Activated naive CD4-positive, alpha-beta T cell treated with anti-CD3 and anti-CD28 coated beads for 36 hours (primary cell): ENCODE measurements at regions not wholly inside any gene's neighbourhood (a gene's known extent, or its start where the extent isn't known, plus 50 kb on each side); places are given as distances from the start of the nearest gene placed in this dataset.

Experiments used
- CTCF ChIA-PET: fragments of 350-600 bp; sonication (Branson Sonifier 250); formaldehyde crosslinking; loops from one replicate; lab custom pipeline; 2021; ENCODE audit warnings: antibody characterized with exemption; lab: Charles Lee
- DNase-seq: peaks from one replicate; pipeline ENCODE4 v3.0.0-alpha.2; 2020
- H3K27ac Mint-ChIP-seq: one replicate; pipeline ENCODE4 v1.8.0; 2021; ENCODE audit warnings: mild to moderate bottlenecking, mixed read lengths
- H3K27me3 Mint-ChIP-seq: one replicate; pipeline ENCODE4 v1.8.0; 2021; ENCODE audit warnings: low read depth, mixed read lengths
- H3K36me3 Mint-ChIP-seq: one replicate; pipeline ENCODE4 v1.8.0; 2021; ENCODE audit warnings: low read depth, mixed read lengths
- H3K4me1 Mint-ChIP-seq: one replicate; pipeline ENCODE4 v1.8.0; 2021; ENCODE audit warnings: low read depth, mixed read lengths
- H3K4me3 Mint-ChIP-seq: one replicate; pipeline ENCODE4 v1.8.0; 2021; ENCODE audit warnings: mild to moderate bottlenecking, moderate library complexity, mixed read lengths
- H3K9me3 Mint-ChIP-seq: one replicate; pipeline ENCODE4 v1.8.0; 2021; ENCODE audit warnings: mixed read lengths
- intact Hi-C: fragments of 100-400 bp; cut with micrococcal nuclease; formaldehyde crosslinking; loops from one replicate; pipeline ENCODE4 v1.15.1; 2023

DNA sequence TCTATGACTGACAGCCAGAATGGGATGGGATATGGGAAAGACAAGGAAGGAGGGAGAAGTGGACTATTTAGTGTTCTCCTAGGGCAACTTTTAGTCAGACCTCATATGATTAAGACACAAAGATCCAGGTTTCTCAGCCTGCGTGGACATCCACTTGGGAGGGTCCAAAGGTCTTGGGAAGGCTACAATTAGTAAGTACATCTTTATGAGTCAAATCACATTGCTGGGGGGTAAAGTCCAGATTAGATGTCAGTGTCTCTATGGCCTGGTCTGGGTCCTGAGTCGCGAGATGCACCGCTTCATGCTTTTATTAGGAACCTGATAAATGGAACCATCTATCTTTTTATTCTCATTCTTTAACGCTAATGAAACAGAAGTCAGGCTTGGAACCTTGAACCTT lies 378.4 kb upstream of the ASIC2 start:
- intact Hi-C loops, result loop anchor here (10.0 kb wide), 1 partner anchor 637 kb away; no protein-coding TSS in a partner anchor
- CTCF ChIA-PET, result no interaction called here
- no peaks in the 10 kb centered on the region for H3K36me3 Mint-ChIP-seq
- no peak for DNase-seq
- H3K9me3 Mint-ChIP-seq, result no peaks in the 10 kb centered on the region
- peaks cover 6% of the 10 kb centered on the region for H3K4me1 Mint-ChIP-seq
- no peak overlapping the region for H3K4me3 Mint-ChIP-seq
- H3K27ac Mint-ChIP-seq, result no peak overlapping the region
- peaks cover 7% of the 10 kb centered on the region for H3K27me3 Mint-ChIP-seq

DNA sequence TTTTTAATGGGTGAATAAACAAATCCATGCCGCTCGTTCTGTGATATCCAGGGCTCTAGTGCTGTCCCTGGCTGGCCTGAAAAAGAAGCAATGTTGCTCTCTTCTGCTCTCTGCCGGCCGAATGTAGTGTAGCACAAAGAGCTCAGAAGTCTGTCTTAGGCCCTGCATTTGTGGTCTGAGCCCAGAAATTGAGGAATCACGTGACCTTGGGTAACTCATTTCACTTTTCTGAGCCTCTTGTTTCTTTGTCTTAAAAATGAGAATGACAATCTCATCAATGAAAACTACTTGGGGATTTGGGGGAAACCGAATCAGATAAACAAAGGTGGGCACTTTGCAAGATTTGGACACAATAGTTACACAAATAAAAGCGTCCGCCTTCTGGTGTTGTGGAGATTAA lies 381.6 kb upstream of the ASIC2 start:
- no peaks in the 10 kb centered on the region for H3K36me3 Mint-ChIP-seq
- no peak overlapping the region for H3K27ac Mint-ChIP-seq
- H3K4me3 Mint-ChIP-seq, result no peak overlapping the region
- H3K4me1 Mint-ChIP-seq, result no peaks in the 10 kb centered on the region
- peaks cover 6% of the 10 kb centered on the region for H3K27me3 Mint-ChIP-seq
- intact Hi-C loops, result loop anchor here (1.0 to 10.0 kb wide), 2 partner anchors 154 to 640 kb away; no protein-coding TSS in a partner anchor
- H3K9me3 Mint-ChIP-seq, result no peaks in the 10 kb centered on the region
- peak; percentile 68 for DNase-seq
- CTCF ChIA-PET, result interaction anchor here (0.7 to 1.9 kb wide), 6 partner anchors 21 to 156 kb away, joined by 3 to 6 read pairs (median 4); no protein-coding TSS in a partner anchor

DNA sequence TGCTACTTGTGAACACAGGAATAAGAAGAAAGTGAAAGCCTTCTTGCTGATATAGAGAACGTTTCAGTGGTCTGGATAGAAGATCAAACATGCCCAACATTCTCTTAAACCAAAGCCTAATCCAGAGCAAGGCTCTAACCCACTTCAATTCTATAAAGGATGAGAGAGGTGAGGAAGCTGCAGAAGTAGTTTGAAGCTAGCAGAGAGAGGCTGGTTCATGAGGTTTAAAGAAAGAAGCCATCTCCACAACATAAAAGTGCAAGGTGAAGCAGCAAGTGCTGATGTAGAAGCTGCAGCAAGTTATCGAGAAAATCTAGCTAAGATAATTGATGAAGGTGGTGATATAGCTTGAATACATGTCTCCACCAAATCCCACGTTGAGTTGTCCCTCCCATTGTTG lies 383.3 kb upstream of the ASIC2 start:
- no peaks in the 10 kb centered on the region for H3K4me1 Mint-ChIP-seq
- CTCF ChIA-PET, result interaction anchor here (0.9 to 1.1 kb wide), 2 partner anchors 10 to 155 kb away, joined by 3 read pairs; no protein-coding TSS in a partner anchor
- H3K27ac Mint-ChIP-seq, result no peak overlapping the region
- no peaks in the 10 kb centered on the region for H3K36me3 Mint-ChIP-seq
- no peak overlapping the region for H3K4me3 Mint-ChIP-seq
- intact Hi-C loops, result loop anchor here (10.0 kb wide), 1 partner anchor 642 kb away; no protein-coding TSS in a partner anchor
- DNase-seq, result no peak
- H3K27me3 Mint-ChIP-seq, result peaks cover 2% of the 10 kb centered on the region
- no peaks in the 10 kb centered on the region for H3K9me3 Mint-ChIP-seq

DNA sequence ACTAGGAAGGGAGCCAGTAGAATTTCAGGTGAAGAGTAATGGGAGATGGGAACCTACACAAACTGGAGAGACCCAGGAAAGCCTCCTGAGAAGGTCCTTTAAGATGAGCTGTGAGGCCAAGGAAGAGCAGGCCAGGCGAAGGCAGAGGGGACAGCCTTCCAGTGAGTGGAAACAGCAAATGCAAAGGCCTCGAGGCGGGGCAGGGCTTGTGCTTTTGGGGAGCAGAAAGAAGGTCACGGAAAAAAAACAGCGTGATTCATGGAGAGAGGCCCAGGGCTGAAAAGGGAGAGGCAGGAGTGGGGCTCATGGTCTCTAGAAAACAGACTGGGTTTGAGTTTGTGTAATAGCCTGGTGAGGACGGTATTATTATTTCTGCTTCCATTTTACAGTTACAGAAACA lies 386.5 kb upstream of the ASIC2 start:
- Mint-ChIP-seq H3K27me3 (no peaks in the 10 kb centered on the region), H3K4me3 (no peak overlapping the region), H3K9me3 (no peaks in the 10 kb centered on the region), H3K4me1 (no peaks in the 10 kb centered on the region), H3K27ac (no peak overlapping the region), H3K36me3 (no peaks in the 10 kb centered on the region)
- CTCF ChIA-PET, result no interaction called here
- DNase-seq, result no peak
- intact Hi-C loops, result loop anchor here (10.0 kb wide), 1 partner anchor 645 kb away; no protein-coding TSS in a partner anchor

DNA sequence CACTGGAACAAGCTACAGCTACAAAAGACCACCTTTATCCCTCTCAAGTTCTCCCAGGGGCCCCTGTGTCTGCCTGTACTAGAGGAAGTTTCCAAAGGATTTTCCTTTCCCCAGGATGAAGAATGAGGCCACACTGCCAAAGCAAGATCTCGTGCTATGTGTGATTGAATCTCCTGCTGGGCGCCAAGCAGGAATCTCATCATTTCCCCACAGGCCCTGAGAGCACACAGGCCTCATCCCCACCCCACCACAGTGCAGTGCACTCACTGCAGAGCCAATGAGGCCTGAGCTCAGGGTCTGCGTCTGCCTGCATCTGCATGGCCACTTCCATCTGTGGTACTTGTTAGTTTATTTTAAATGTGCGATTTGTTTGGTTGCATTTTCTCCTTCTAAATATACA lies 387.4 kb upstream of the ASIC2 start:
- Mint-ChIP-seq H3K9me3 (no peaks in the 10 kb centered on the region), H3K27me3 (no peaks in the 10 kb centered on the region), H3K36me3 (no peaks in the 10 kb centered on the region), H3K4me3 (no peak overlapping the region), H3K4me1 (no peaks in the 10 kb centered on the region), H3K27ac (no peak overlapping the region)
- intact Hi-C loops, result no loop called here
- DNase-seq, result no peak
- CTCF ChIA-PET, result no interaction called here

DNA sequence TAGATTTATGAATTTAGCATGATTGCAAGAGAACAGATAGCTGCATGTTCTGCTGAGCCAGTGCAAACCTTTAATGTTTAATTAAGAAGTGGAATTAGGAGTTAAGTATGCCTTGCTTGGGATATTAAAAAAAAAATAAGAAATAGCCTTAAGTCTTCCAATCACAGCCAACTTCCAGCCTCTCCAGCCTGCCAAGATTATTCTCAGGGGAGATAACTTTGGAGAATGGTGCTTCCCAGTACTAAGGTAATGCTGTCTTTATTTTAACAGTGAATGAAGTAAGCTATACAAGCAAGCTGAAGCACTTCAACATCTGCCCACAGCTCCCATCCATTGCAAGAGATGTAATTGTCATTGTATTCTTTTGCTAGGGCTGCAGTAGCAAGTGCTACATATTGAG lies 389.5 kb upstream of the ASIC2 start:
- H3K9me3 Mint-ChIP-seq, result no peaks in the 10 kb centered on the region
- H3K27ac Mint-ChIP-seq, result no peak overlapping the region
- H3K36me3 Mint-ChIP-seq, result no peaks in the 10 kb centered on the region
- CTCF ChIA-PET, result interaction anchor here (0.7 kb wide), 1 partner anchor 116 kb away, joined by 5 read pairs; no protein-coding TSS in a partner anchor
- H3K4me1 Mint-ChIP-seq, result no peaks in the 10 kb centered on the region
- H3K4me3 Mint-ChIP-seq, result no peak overlapping the region
- intact Hi-C loops, result no loop called here
- no peak for DNase-seq
- H3K27me3 Mint-ChIP-seq, result no peaks in the 10 kb centered on the region

DNA sequence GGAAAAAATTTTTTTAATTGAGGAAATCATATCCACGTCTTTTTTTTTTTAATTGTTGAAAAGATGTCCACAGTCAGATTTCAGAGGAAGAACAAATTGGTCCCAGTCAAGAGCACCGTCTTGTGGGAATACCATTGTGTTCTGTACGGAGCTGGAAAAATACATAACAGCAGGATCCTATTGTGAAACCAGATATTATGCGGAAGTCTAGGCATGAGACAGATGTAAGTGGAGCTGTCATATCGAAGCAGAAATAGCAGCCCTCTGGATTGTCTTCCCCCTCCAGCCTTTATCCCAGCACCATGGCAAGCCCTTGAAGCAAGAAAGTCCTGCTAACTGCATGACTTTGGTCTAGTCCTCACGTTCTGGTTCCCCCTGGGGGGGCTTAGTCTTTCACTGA lies 391.6 kb upstream of the ASIC2 start:
- H3K4me1 Mint-ChIP-seq, result no peaks in the 10 kb centered on the region
- no peaks in the 10 kb centered on the region for H3K36me3 Mint-ChIP-seq
- peaks cover 2% of the 10 kb centered on the region for H3K27me3 Mint-ChIP-seq
- no peaks in the 10 kb centered on the region for H3K9me3 Mint-ChIP-seq
- no peak overlapping the region for H3K4me3 Mint-ChIP-seq
- H3K27ac Mint-ChIP-seq, result no peak overlapping the region
- intact Hi-C loops, result no loop called here
- no peak for DNase-seq
- CTCF ChIA-PET, result no interaction called here

DNA sequence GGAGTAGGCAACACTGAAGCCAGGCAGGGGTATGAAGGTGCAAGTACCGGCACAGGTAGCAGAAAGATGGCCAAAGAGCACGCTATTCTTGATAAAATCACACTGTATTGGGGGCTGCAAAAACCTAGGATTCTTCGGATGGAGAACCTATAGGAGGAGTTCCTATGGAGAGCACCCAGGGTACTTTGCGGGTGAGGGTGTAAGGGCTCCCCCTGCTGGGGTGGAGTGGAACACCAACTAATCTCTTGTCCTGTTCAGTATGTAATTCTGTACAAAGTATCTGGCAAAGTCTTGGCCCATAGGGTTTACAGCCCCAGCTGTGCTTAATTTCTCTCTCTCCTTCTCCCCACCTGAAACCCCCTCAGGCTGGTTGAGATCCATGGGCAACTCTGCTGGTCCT lies 393.1 kb upstream of the ASIC2 start:
- Mint-ChIP-seq H3K27ac (no peak overlapping the region), H3K36me3 (no peaks in the 10 kb centered on the region), H3K4me3 (no peak overlapping the region), H3K27me3 (peaks cover 2% of the 10 kb centered on the region), H3K4me1 (no peaks in the 10 kb centered on the region), H3K9me3 (no peaks in the 10 kb centered on the region)
- CTCF ChIA-PET, result interaction anchor here (0.8 to 1.6 kb wide), 4 partner anchors 10 to 192 kb away, joined by 3 to 4 read pairs (median 4); no protein-coding TSS in a partner anchor
- intact Hi-C loops, result no loop called here
- peak; percentile 35 for DNase-seq

DNA sequence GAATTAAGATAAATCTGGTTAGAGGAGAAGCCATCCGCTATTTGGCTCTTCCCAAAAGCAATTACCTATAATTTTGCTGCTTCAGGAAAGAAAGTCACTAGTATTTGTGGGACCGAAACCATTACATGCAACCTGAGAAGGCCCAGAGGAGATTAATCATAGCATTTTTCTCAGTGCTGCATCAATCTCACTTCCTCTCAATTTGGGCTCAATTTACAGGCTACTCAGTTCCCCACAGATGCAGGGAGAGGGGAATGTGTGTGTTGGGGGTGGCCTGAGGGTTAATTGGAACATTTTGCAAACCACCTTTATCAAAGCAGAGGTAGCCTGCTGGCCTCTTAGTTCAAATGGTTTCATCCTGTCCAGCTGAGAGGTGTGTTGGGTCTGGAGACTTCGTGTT lies 394.7 kb upstream of the ASIC2 start:
- no peaks in the 10 kb centered on the region for H3K36me3 Mint-ChIP-seq
- no peak overlapping the region for H3K27ac Mint-ChIP-seq
- intact Hi-C loops, result no loop called here
- H3K4me3 Mint-ChIP-seq, result no peak overlapping the region
- DNase-seq, result no peak
- H3K9me3 Mint-ChIP-seq, result no peaks in the 10 kb centered on the region
- CTCF ChIA-PET, result no interaction called here
- peaks cover 2% of the 10 kb centered on the region for H3K27me3 Mint-ChIP-seq
- no peaks in the 10 kb centered on the region for H3K4me1 Mint-ChIP-seq

DNA sequence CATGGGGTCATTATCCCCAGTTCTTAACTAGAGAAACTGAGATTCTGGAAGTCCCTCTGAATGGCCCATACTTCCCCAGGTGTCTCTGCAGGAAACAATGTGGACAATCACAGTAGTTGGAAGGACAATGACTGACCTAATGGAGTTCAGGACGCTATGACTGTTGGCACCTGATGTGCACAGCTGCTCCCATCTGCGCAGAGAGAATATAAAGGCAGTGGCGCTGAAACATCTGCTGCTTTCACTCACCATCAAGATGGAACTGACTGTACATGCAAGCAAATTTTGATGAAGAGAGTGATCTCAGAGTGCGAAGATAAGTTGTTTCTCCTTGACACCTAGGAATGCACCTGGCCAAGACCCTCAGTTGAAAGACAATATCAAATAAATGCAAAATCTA lies 395.7 kb upstream of the ASIC2 start:
- no peak overlapping the region for H3K27ac Mint-ChIP-seq
- no peak overlapping the region for H3K4me3 Mint-ChIP-seq
- DNase-seq, result no peak
- no peaks in the 10 kb centered on the region for H3K36me3 Mint-ChIP-seq
- no peaks in the 10 kb centered on the region for H3K9me3 Mint-ChIP-seq
- peaks cover 2% of the 10 kb centered on the region for H3K27me3 Mint-ChIP-seq
- H3K4me1 Mint-ChIP-seq, result no peaks in the 10 kb centered on the region
- intact Hi-C loops, result no loop called here
- CTCF ChIA-PET, result no interaction called here

DNA sequence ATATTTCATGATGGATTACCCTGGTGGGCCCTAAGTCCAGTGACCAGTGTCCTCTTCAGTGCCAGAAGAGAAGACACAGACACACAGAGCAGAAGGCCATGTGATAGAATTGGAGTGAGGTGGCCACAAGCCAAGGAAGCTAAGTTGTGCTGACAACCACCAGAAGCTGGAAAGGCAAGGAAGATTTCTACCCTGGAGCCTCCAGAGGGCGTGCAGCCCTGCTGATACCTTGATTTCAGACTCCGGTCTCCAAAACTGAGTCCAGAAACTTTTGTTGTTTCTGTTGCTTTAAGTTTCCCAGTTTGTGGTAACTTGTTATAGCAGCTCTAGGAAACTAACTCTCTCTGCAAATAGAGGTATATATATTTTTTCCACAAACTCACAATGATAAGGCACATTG lies 396.6 kb upstream of the ASIC2 start:
- DNase-seq, result no peak
- Mint-ChIP-seq H3K27me3 (peaks cover 6% of the 10 kb centered on the region), H3K27ac (no peak overlapping the region), H3K4me1 (no peaks in the 10 kb centered on the region), H3K9me3 (no peaks in the 10 kb centered on the region), H3K36me3 (no peaks in the 10 kb centered on the region), H3K4me3 (no peak overlapping the region)
- CTCF ChIA-PET, result interaction anchor here (0.8 kb wide), 1 partner anchor 36 kb away, joined by 3 read pairs; no protein-coding TSS in a partner anchor
- intact Hi-C loops, result no loop called here

DNA sequence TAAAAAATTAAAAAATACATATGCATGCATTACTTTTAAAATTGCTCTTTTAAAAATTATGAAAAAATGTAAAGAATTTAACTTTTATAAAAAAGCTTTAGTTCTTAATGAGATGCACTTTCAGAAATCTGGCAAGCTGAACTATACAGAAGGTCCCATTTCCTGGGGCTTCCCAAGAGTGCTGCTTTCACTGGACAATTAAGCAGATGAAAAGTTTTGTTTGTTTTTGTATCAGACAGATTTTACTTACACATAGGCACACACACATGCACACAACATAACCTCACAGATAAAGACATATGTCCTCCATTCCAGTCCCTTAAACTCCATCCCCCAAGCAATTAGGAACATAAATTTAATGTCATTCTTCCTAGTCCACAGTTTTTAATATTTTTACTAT lies 402.3 kb upstream of the ASIC2 start:
- Mint-ChIP-seq H3K27me3 (peaks cover 8% of the 10 kb centered on the region), H3K36me3 (no peaks in the 10 kb centered on the region), H3K4me3 (no peak overlapping the region), H3K9me3 (no peaks in the 10 kb centered on the region), H3K4me1 (no peaks in the 10 kb centered on the region), H3K27ac (no peak overlapping the region)
- intact Hi-C loops, result no loop called here
- CTCF ChIA-PET, result no interaction called here
- DNase-seq, result no peak

DNA sequence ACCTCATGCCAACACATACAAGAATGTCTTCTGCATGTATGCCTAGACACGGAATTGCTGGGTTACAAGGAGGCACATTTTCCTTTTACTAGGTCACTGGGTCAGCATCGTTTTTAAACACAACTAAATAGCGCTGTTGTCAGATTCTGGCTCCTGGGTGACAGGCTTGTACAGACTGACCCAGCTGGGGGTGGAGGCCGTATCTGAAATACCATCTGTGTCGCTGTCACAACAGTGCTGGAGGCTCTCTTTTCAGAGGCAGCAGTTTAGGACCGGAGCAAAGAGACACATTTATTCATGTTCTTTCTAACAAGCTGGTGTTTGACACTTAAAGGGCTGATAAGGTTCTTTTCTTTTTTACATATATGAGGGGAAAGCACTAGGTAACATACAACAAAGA lies 403.0 kb upstream of the ASIC2 start:
- no peak for DNase-seq
- no peaks in the 10 kb centered on the region for H3K36me3 Mint-ChIP-seq
- no peaks in the 10 kb centered on the region for H3K9me3 Mint-ChIP-seq
- H3K27ac Mint-ChIP-seq, result no peak overlapping the region
- no peak overlapping the region for H3K4me3 Mint-ChIP-seq
- peaks cover 10% of the 10 kb centered on the region for H3K27me3 Mint-ChIP-seq
- intact Hi-C loops, result no loop called here
- H3K4me1 Mint-ChIP-seq, result no peaks in the 10 kb centered on the region
- CTCF ChIA-PET, result no interaction called here
